ENCODE measurements at regions not wholly inside any gene's neighbourhood (a gene's known extent, or its start where the extent isn't known, plus 50 kb on each side); places are given as distances from the start of the nearest gene placed in this dataset.

DNA sequence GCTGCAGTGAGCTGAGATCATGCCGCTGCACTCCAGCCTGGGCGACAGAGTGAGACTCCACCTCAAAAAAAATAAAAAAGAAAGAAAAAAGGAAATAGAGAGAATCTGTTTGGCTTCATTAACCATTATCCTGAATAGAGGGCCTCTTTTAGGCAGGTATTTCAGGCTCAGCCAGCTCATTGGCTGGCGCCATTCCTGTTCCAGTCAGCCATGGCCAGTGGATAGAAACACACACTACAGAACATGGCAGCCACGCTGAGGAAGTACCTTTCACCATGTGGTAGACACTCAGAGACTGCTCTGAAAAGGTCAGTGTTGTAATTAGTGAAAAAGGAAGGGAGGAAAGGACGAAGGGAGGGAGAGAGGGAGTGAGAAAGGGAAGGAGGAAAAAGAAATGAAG, 340.0 kb upstream of the ACTBL2 start:
- POLR2A ChIA-PET, result no interaction called here
- CTCF ChIA-PET, result no interaction called here
- no peak for DNase-seq (ENCODE audit: extremely low spot score)
- TF ChIP-seq FOXK2 (IDR thresholded peaks at IDR 0.05), result no peak
- no peak for TF ChIP-seq SUZ12 (IDR thresholded peaks at IDR 0.05)

GRCh38 chr5:57818397-57818796, 335.8 kb upstream of the ACTBL2 start:
- TF ChIP-seq FOXM1 (IDR thresholded peaks at IDR 0.05; ENCODE audit: borderline replicate concordance) (no peak), CTBP1 (IDR thresholded peaks at IDR 0.05; ENCODE audit: borderline replicate concordance) (no peak), SP1 (IDR thresholded peaks at IDR 0.05) (no peak), L3MBTL2 (conservative IDR thresholded peaks at IDR 0.05) (no peak), FOXA1 (IDR thresholded peaks at IDR 0.05) (no peak), ZNF384 (IDR thresholded peaks at IDR 0.05) (no peak), SUZ12 (IDR thresholded peaks at IDR 0.05) (no peak), NFRKB (IDR thresholded peaks at IDR 0.05) (no peak), FOXK2 (IDR thresholded peaks at IDR 0.05) (no peak), ARNT (IDR thresholded peaks at IDR 0.05) (no peak)
- TF ChIP-seq, protein P1, sequence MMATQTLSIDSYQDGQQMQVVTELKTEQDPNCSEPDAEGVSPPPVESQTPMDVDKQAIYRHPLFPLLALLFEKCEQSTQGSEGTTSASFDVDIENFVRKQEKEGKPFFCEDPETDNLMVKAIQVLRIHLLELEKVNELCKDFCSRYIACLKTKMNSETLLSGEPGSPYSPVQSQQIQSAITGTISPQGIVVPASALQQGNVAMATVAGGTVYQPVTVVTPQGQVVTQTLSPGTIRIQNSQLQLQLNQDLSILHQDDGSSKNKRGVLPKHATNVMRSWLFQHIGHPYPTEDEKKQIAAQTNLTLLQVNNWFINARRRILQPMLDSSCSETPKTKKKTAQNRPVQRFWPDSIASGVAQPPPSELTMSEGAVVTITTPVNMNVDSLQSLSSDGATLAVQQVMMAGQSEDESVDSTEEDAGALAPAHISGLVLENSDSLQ (IDR thresholded peaks at IDR 0.05), result no peak
- no peak for DNase-seq (ENCODE audit: extremely low spot score)
- ChIA-PET POLR2A (no interaction called here), CTCF (no interaction called here)

- ChIA-PET CTCF (no interaction called here), POLR2A (no interaction called here)
- no peak for DNase-seq (ENCODE audit: extremely low spot score)
- TF ChIP-seq FOXA1 (IDR thresholded peaks at IDR 0.05), result no peak
Observed at GRCh38 chr5:57817924-57818323, 335.3 kb upstream of the ACTBL2 start.

- no peak for TF ChIP-seq LEF1 (IDR thresholded peaks at IDR 0.05; ENCODE audit: borderline replicate concordance)
- no peak for TF ChIP-seq TARDBP (IDR thresholded peaks at IDR 0.05)
- TF ChIP-seq L3MBTL2 (conservative IDR thresholded peaks at IDR 0.05), result no peak
- no peak for TF ChIP-seq NFRKB (IDR thresholded peaks at IDR 0.05)
- no peak for TF ChIP-seq FOXK2 (IDR thresholded peaks at IDR 0.05)
- no peak for TF ChIP-seq HDGF (IDR thresholded peaks at IDR 0.05; ENCODE audit: borderline replicate concordance)
- TF ChIP-seq, protein P1 (IDR thresholded peaks at IDR 0.05), result no peak
- TF ChIP-seq ARNT (IDR thresholded peaks at IDR 0.05), result no peak
- no peak for TF ChIP-seq BHLHE40 (IDR thresholded peaks at IDR 0.05; ENCODE audit: borderline replicate concordance)
- TF ChIP-seq ELF4 (IDR thresholded peaks at IDR 0.05), result no peak
- TF ChIP-seq ZNF384 (IDR thresholded peaks at IDR 0.05), result no peak
- TF ChIP-seq FOXA1 (IDR thresholded peaks at IDR 0.05), result no peak
- TF ChIP-seq SUZ12 (IDR thresholded peaks at IDR 0.05), result no peak
- POLR2A ChIA-PET, result interaction anchor here (0.7 kb wide), 1 partner anchor 21 kb away, joined by 3 read pairs; no protein-coding TSS in a partner anchor
- no peak for DNase-seq (ENCODE audit: extremely low spot score)
- CTCF ChIA-PET, result no interaction called here
Observed at GRCh38 chr5:57817001-57817453, 334.4 kb upstream of the ACTBL2 start.

- TF ChIP-seq CTBP1 (IDR thresholded peaks at IDR 0.05; ENCODE audit: borderline replicate concordance) (no peak), HDGF (IDR thresholded peaks at IDR 0.05; ENCODE audit: borderline replicate concordance) (no peak), NFRKB (IDR thresholded peaks at IDR 0.05) (no peak), ELF4 (IDR thresholded peaks at IDR 0.05) (no peak), BHLHE40 (IDR thresholded peaks at IDR 0.05; ENCODE audit: borderline replicate concordance) (no peak), FOXK2 (IDR thresholded peaks at IDR 0.05) (no peak), TARDBP (IDR thresholded peaks at IDR 0.05) (no peak), LEF1 (IDR thresholded peaks at IDR 0.05; ENCODE audit: borderline replicate concordance) (no peak), SP1 (IDR thresholded peaks at IDR 0.05) (no peak), ZNF384 (IDR thresholded peaks at IDR 0.05) (no peak), FOXM1 (IDR thresholded peaks at IDR 0.05; ENCODE audit: borderline replicate concordance) (no peak), L3MBTL2 (conservative IDR thresholded peaks at IDR 0.05) (no peak), ARNT (IDR thresholded peaks at IDR 0.05) (no peak)
- TF ChIP-seq, protein P1 (IDR thresholded peaks at IDR 0.05), result no peak
- CTCF ChIA-PET, result no interaction called here
- POLR2A ChIA-PET, result no interaction called here
- no peak for DNase-seq (ENCODE audit: extremely low spot score)
Observed at GRCh38 chr5:57816108-57816507, 333.5 kb upstream of the ACTBL2 start.

DNA sequence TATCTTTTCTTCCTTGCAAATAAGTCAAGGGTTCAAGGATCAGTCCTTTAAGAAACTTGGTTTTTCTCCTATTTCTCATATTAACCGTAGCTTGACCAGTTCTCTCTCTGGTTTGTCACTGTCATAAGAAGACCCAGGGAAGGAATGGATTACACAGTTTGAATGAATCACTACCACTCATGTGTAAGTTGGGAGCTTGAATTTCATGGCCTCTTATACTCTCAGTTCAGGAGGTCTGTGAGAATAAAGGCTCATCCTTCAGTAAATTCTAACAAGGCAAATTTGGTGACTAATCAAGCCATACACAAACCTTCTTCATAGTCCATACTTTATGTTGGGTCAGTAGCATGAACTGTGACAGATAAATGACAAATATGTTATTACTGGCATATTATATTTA, 323.1 kb upstream of the ACTBL2 start:
- ChIA-PET POLR2A (no interaction called here), CTCF (no interaction called here)
- TF ChIP-seq L3MBTL2 (conservative IDR thresholded peaks at IDR 0.05) (no peak), HDGF (IDR thresholded peaks at IDR 0.05; ENCODE audit: borderline replicate concordance) (no peak), LEF1 (IDR thresholded peaks at IDR 0.05; ENCODE audit: borderline replicate concordance) (no peak), ARNT (IDR thresholded peaks at IDR 0.05) (no peak), FOXM1 (IDR thresholded peaks at IDR 0.05; ENCODE audit: borderline replicate concordance) (no peak), BHLHE40 (IDR thresholded peaks at IDR 0.05; ENCODE audit: borderline replicate concordance) (no peak), FOXK2 (IDR thresholded peaks at IDR 0.05) (no peak), ELF4 (IDR thresholded peaks at IDR 0.05) (no peak), TARDBP (IDR thresholded peaks at IDR 0.05) (no peak), ZNF384 (IDR thresholded peaks at IDR 0.05) (no peak), FOXA1 (IDR thresholded peaks at IDR 0.05) (no peak), SP1 (IDR thresholded peaks at IDR 0.05) (no peak), NFRKB (IDR thresholded peaks at IDR 0.05) (no peak), SUZ12 (IDR thresholded peaks at IDR 0.05) (no peak), CTBP1 (IDR thresholded peaks at IDR 0.05; ENCODE audit: borderline replicate concordance) (no peak)
- TF ChIP-seq, protein P1 (IDR thresholded peaks at IDR 0.05), result no peak
- no peak for DNase-seq (ENCODE audit: extremely low spot score)
